ENCODE measurements at regions not wholly inside any gene's neighbourhood (a gene's known extent, or its start where the extent isn't known, plus 50 kb on each side); places are given as distances from the start of the nearest gene placed in this dataset.

DNA sequence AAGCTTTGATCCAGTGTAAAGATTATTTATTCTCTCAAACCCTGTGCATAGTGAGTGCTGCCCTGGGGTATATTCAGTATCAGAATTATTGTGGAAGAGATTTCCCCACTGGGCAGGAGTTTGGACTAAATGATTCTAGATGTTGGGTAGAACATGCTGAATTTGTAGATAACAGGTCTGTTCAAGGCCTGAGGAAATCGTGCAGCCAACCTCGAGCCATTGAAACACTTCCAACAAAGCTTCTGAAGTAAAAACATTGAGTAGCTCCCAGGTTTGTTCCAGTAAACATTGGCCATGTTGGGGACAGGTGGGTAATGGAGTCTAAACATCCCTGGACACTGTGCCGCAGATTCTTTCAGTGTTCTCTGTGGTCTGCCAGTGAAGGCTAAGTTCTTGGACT lies 87.5 kb downstream of the LLPH start (continued):
- no peak for TF ChIP-seq CBX8 (IDR thresholded peaks at IDR 0.05)

GRCh38 chr12:66041651-66042363 lies 88.7 kb downstream of the LLPH start:
- Histone ChIP-seq H3K4me1 (0 out of 3 replicates have a peak, but pooled peaks cover 3% of the 10 kb centered on the region), H3K9me3 (no peaks in the 10 kb centered on the region), H3K27ac (no peak overlapping the region), H3K4me3 (no peak overlapping the region), H3K4me2 (no peak overlapping the region)
- FAIRE-seq (no peak), ATAC-seq (no peak), DNase-seq (ENCODE audit: low read depth in 1 of 2, low spot score in 1 of 2) (no peak)
- WGBS (ENCODE audit: missing lambda C conversion rate): 72% methylated on average over 10 of the region's 10 CpGs
- ChIA-PET POLR2A (no interaction called here), CTCF (interaction anchor here (0.7 kb wide), 1 partner anchor 46 kb away, joined by 3 read pairs; no protein-coding TSS in a partner anchor)
- TF ChIP-seq, protein P1, sequence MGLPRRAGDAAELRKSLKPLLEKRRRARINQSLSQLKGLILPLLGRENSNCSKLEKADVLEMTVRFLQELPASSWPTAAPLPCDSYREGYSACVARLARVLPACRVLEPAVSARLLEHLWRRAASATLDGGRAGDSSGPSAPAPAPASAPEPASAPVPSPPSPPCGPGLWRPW (IDR thresholded peaks at IDR 0.05): no peak
- TF ChIP-seq RCOR1 (IDR thresholded peaks at IDR 0.05; ENCODE audit: low read depth, low read length): no peak
- no peak for TF ChIP-seq MYC (IDR thresholded peaks at IDR 0.05; ENCODE audit: borderline replicate concordance, low read length)
- TF ChIP-seq KDM1A (IDR thresholded peaks at IDR 0.05; ENCODE audit: low read depth): no peak
- no peak for TF ChIP-seq ZC3H11A (IDR thresholded peaks at IDR 0.05)
- TF ChIP-seq PHF8 (IDR thresholded peaks at IDR 0.05; ENCODE audit: borderline replicate concordance, low read depth): no peak
- TF ChIP-seq HMGXB4 (CRISPR knock-in tag; IDR thresholded peaks at IDR 0.05; ENCODE audit: borderline replicate concordance): no peak
- TF ChIP-seq TFCP2L1 (CRISPR knock-in tag; IDR thresholded peaks at IDR 0.05): no peak
- TF ChIP-seq ESRRA (IDR thresholded peaks at IDR 0.05; ENCODE audit: borderline replicate concordance, low read length): no peak
- no peak for TF ChIP-seq NPAS2 (CRISPR knock-in tag; IDR thresholded peaks at IDR 0.05; ENCODE audit: borderline replicate concordance)
- TF ChIP-seq ELK1 (IDR thresholded peaks at IDR 0.05; ENCODE audit: low read depth, low read length): no peak
- TF ChIP-seq RNF2 (IDR thresholded peaks at IDR 0.05; ENCODE audit: borderline replicate concordance, low read depth): no peak
- no peak for TF ChIP-seq HDAC2 (IDR thresholded peaks at IDR 0.05)
- TF ChIP-seq MAFK (IDR thresholded peaks at IDR 0.05; ENCODE audit: partially characterized antibody): no peak

DNA sequence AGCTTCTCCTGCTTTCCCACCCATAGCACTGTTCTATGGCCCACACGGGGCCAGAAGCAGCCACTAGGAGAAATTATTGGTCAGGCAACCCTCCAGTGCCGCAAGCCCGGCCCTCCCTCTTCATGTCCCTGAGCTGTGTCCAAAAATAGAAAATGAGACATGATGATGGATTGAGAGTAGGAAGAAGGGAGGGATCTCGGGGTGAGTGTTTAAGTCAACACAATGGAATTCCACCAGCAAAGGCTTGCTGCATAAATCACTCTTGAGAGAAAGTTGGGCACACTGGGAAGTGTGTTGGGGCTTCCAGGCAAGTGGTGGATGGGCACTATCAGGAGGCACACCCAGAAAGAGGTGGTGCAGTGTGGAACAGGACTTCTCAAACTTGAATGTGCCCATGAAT lies 94.2 kb downstream of the LLPH start:
- H3K9me3 ChIP-seq: no peaks in the 10 kb centered on the region
- FAIRE-seq (peak; percentile 18), ATAC-seq (peak; percentile 92), DNase-seq (ENCODE audit: low read depth in 1 of 2, low spot score in 1 of 2) (peak; percentile 15 to 69)
- TF ChIP-seq BHLHE40 (IDR thresholded peaks at IDR 0.05; ENCODE audit: low read depth, low read length) (no peak), RAD21 (conservative IDR thresholded peaks at IDR 0.05 in 1 of 2, IDR thresholded peaks at IDR 0.05 in 1 of 2) (no peak), NR3C1 (IDR thresholded peaks at IDR 0.05) (no peak), SREBF2 (IDR thresholded peaks at IDR 0.05) (no peak), CBX8 (IDR thresholded peaks at IDR 0.05) (no peak), HOXB5 (CRISPR knock-in tag; IDR thresholded peaks at IDR 0.05) (peak; percentile 97), RFX5 (IDR thresholded peaks at IDR 0.05) (no peak), MAZ (IDR thresholded peaks at IDR 0.05; ENCODE audit: borderline replicate concordance, low read depth, low read length) (no peak), KDM1A (IDR thresholded peaks at IDR 0.05; ENCODE audit: low read depth) (no peak), FOSL2 (IDR thresholded peaks at IDR 0.05) (no peak), FOSL2 (CRISPR knock-in tag; IDR thresholded peaks at IDR 0.05) (peak; percentile 53), HOXA7 (CRISPR knock-in tag; IDR thresholded peaks at IDR 0.05) (no peak), GATA3 (IDR thresholded peaks at IDR 0.05; ENCODE audit: borderline replicate concordance) (no peak)
- TF ChIP-seq, protein P2, sequence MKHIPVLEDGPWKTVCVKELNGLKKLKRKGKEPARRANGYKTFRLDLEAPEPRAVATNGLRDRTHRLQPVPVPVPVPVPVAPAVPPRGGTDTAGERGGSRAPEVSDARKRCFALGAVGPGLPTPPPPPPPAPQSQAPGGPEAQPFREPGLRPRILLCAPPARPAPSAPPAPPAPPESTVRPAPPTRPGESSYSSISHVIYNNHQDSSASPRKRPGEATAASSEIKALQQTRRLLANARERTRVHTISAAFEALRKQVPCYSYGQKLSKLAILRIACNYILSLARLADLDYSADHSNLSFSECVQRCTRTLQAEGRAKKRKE (CRISPR knock-in tag; IDR thresholded peaks at IDR 0.05; ENCODE audit: low read depth): no peak
- TF ChIP-seq, protein P3, sequence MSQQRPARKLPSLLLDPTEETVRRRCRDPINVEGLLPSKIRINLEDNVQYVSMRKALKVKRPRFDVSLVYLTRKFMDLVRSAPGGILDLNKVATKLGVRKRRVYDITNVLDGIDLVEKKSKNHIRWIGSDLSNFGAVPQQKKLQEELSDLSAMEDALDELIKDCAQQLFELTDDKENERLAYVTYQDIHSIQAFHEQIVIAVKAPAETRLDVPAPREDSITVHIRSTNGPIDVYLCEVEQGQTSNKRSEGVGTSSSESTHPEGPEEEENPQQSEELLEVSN (IDR thresholded peaks at IDR 0.05; ENCODE audit: borderline replicate concordance, low read depth): no peak
- POLR2A ChIA-PET: interaction anchor here (0.8 kb wide), 1 partner anchor 295 kb away, joined by 3 read pairs; no protein-coding TSS in a partner anchor
- WGBS (ENCODE audit: missing lambda C conversion rate): 15% methylated on average over 4 of the region's 4 CpGs
- H3K27ac ChIP-seq: no peak overlapping the region
- peak overlapping the region; percentile 21; the same call in 1 of the 3 replicates for H3K4me2 ChIP-seq
- H3K4me3 ChIP-seq: no peak overlapping the region
- CTCF ChIA-PET: interaction anchor here (0.7 to 1.9 kb wide), 13 partner anchors 10 to 480 kb away, joined by 3 to 6 read pairs (median 4); no protein-coding TSS in a partner anchor
- H3K4me1 ChIP-seq: no peaks in the 10 kb centered on the region
